Suprapubic skin (tissue), 4 donors: ENCODE measurements at regions not wholly inside any gene's neighbourhood (a gene's known extent, or its start where the extent isn't known, plus 50 kb on each side); places are given as distances from the start of the nearest gene placed in this dataset.

Experiments used
- CTCF ChIP-seq, 2 donors: fragments of 200-600 bp in 1 of 2; fragments of 450-650 bp in 1 of 2; sonication (generic) in 1 of 2; IDR thresholded peaks; one replicate each; pipeline ENCODE4 v1.5.1; 2016 to 2019; ENCODE audit warnings: antibody characterized with exemption in 2 of 2, mild to moderate bottlenecking in 1 of 2, moderate library complexity in 1 of 2
- EP300 ChIP-seq: sonication (generic); formaldehyde crosslinking; IDR thresholded peaks from one replicate; pipeline ENCODE4 v1.6.1; 2017; ENCODE audit warnings: antibody characterized with exemption
- POLR2AphosphoS5 ChIP-seq, 3 donors: sonication (generic); formaldehyde crosslinking; IDR thresholded peaks; one replicate each; pipeline ENCODE4 v1.6.1; 2017; ENCODE audit warnings: antibody characterized with exemption in 3 of 3

DNA sequence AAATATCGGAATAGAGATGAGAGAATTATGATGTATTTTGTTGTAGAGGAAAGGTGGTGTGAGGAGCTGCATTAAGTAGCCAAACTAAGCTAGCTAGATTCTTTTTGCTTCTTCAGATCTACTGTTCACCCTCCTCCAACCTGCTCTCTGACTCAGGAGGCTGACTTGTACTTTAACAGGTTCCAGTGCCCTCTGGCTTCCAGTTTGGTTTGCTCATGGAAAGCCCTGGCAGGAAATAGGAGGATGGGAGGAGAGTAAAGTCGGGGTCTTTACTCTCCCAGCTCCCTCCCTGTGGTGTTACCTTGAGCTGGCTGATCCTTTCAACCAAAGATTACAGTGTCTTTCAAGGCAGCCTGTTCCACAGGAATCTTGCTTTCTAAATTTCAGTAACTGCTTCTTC, 277.0 kb upstream of the EDA2R start:
- no peak for TF ChIP-seq CTCF (IDR thresholded peaks at IDR 0.05)
- no peak for TF ChIP-seq EP300
- TF ChIP-seq POLR2AphosphoS5 (IDR thresholded peaks at IDR 0.05): no peak
